GM23338 (cell line): ENCODE measurements at regions not wholly inside any gene's neighbourhood (a gene's known extent, or its start where the extent isn't known, plus 50 kb on each side); places are given as distances from the start of the nearest gene placed in this dataset.

Experiments
- ATAC-seq: fragments of 200-7000 bp; cut with Tn5 transposase; 3 replicates; pipeline ENCODE4 v1.9.1; 2020
- DNase-seq: peaks from one replicate; pipeline ENCODE4 v3.0.0-alpha.2; 2015; ENCODE audit warnings: low spot score
- H2AFZ ChIP-seq: fragments of 200-600 bp; sonication (generic); 2 replicates; pipeline ENCODE4 v1.8.0; 2016; ENCODE audit warnings: antibody characterized with exemption, mild to moderate bottlenecking, moderate library complexity
- H3F3A ChIP-seq: fragments of 200-600 bp; sonication (generic); replicated peaks from 2 replicates; pipeline ENCODE4 v1.8.0; 2017; ENCODE audit warnings: antibody characterized with exemption, mixed run types, low read depth
- H3K27ac ChIP-seq: fragments of 200-600 bp; sonication (generic); 2 replicates; pipeline ENCODE4 v1.6.1; 2016; ENCODE audit warnings: low read depth
- H3K27me3 ChIP-seq: fragments of 200-600 bp; sonication (generic); 2 replicates; pipeline ENCODE4 v1.8.0; 2016; ENCODE audit warnings: mild to moderate bottlenecking, mixed run types, moderate library complexity; ENCODE audit not compliant: insufficient read depth
- H3K36me3 ChIP-seq: fragments of 200-600 bp; sonication (generic); 2 replicates; pipeline ENCODE4 v1.8.0; 2016; ENCODE audit warnings: mild to moderate bottlenecking; ENCODE audit not compliant: insufficient read depth
- H3K4me1 ChIP-seq: fragments of 200-600 bp; sonication (generic); 2 replicates; pipeline ENCODE4 v1.8.0; 2016; ENCODE audit warnings: mild to moderate bottlenecking, moderate library complexity; ENCODE audit not compliant: insufficient read depth
- H3K4me2 ChIP-seq: fragments of 200-600 bp; sonication (generic); 2 replicates; pipeline ENCODE4 v1.7.1; 2017; ENCODE audit warnings: mixed run types
- H3K4me3 ChIP-seq: fragments of 200-600 bp; sonication (generic); 2 replicates; pipeline ENCODE4 v1.6.1; 2016; ENCODE audit warnings: mixed run types
- H3K79me2 ChIP-seq: fragments of 200-600 bp; sonication (generic); replicated peaks from 2 replicates; pipeline ENCODE4 v1.8.0; 2017; ENCODE audit warnings: mild to moderate bottlenecking; ENCODE audit not compliant: insufficient read depth
- H3K9me2 ChIP-seq: fragments of 200-600 bp; sonication (generic); 2 replicates; pipeline ENCODE4 v1.8.0; 2017; ENCODE audit not compliant: insufficient read depth
- H4K20me1 ChIP-seq: fragments of 200-600 bp; sonication (generic); replicated peaks from 2 replicates; pipeline ENCODE4 v1.8.0; 2017; ENCODE audit warnings: mild to moderate bottlenecking; ENCODE audit not compliant: insufficient read depth
- H3K27ac Mint-ChIP-seq: 2 replicates; pipeline ENCODE4 v1.8.0; 2020; ENCODE audit warnings: inconsistent platforms, mild to moderate bottlenecking, moderate library complexity, mixed read lengths
- H3K27me3 Mint-ChIP-seq: 3 replicates; pipeline ENCODE4 v1.8.0; 2022; ENCODE audit warnings: low read depth, mild to moderate bottlenecking, moderate library complexity, mixed read lengths, inconsistent platforms; ENCODE audit not compliant: insufficient read depth, poor library complexity
- H3K36me3 Mint-ChIP-seq: 3 replicates; pipeline ENCODE4 v1.8.0; 2021; ENCODE audit warnings: low read depth, mild to moderate bottlenecking, inconsistent platforms, moderate library complexity, mixed read lengths
- H3K4me1 Mint-ChIP-seq: 3 replicates; pipeline ENCODE4 v1.8.0; 2020; ENCODE audit warnings: mild to moderate bottlenecking, inconsistent platforms, mixed read lengths
- H3K4me3 Mint-ChIP-seq: 3 replicates; pipeline ENCODE4 v1.8.0; 2021; ENCODE audit warnings: moderate library complexity, mild to moderate bottlenecking, inconsistent platforms, mixed read lengths
- H3K9me3 Mint-ChIP-seq: 3 replicates; pipeline ENCODE4 v1.8.0; 2020; ENCODE audit warnings: moderate library complexity, mild to moderate bottlenecking, inconsistent platforms, mixed read lengths
- CREB1 ChIP-seq: fragments of 250-450 bp; sonication (Bioruptor Pico); IDR thresholded peaks from 2 replicates; pipeline ENCODE4 v1.5.0; 2020; ENCODE audit warnings: low read depth, mild to moderate bottlenecking, moderate library complexity
- ETS1 ChIP-seq: IDR thresholded peaks from 2 replicates; pipeline ENCODE4 v1.6.1; 2016; ENCODE audit warnings: antibody characterized with exemption
- JUNB ChIP-seq: IDR thresholded peaks from one replicate; pipeline ENCODE4 v1.6.1; 2016; ENCODE audit warnings: antibody characterized with exemption; ENCODE audit not compliant: unreplicated experiment
- POLR2AphosphoS5 ChIP-seq: IDR thresholded peaks from 2 replicates; pipeline ENCODE4 v1.6.1; 2016; ENCODE audit warnings: antibody characterized with exemption, low read depth
- ZNF114 ChIP-seq: fragments of 250-450 bp; sonication (Bioruptor Pico); IDR thresholded peaks from 2 replicates; pipeline ENCODE4 v1.5.0; 2020; ENCODE audit warnings: mild to moderate bottlenecking, moderate library complexity
- ZNF331 ChIP-seq: fragments of 250-450 bp; sonication (Bioruptor Pico); IDR thresholded peaks from 2 replicates; pipeline ENCODE4 v1.5.0; 2020; ENCODE audit warnings: low read depth, mild to moderate bottlenecking, moderate library complexity
- ZNF462 ChIP-seq: fragments of 250-450 bp; sonication (Bioruptor Pico); IDR thresholded peaks from 2 replicates; pipeline ENCODE4 v1.5.0; 2020; ENCODE audit warnings: mild to moderate bottlenecking, moderate library complexity
- TF ChIP-seq, protein P1 (sequence below), 2 experiments: fragments of 200-600 bp in 1 of 2; sonication (generic) in 1 of 2; conservative IDR thresholded peaks; 2 replicates each; pipeline versions ENCODE4 v1.5.1 to v1.6.1; 2016 to 2017; ENCODE audit warnings: antibody characterized with exemption in 2 of 2, low read depth in 2 of 2, mild to moderate bottlenecking in 2 of 2, moderate library complexity in 1 of 2
- TF ChIP-seq, protein P2 (sequence below): IDR thresholded peaks from one replicate; pipeline ENCODE4 v1.6.1; 2018; ENCODE audit warnings: antibody characterized with exemption; ENCODE audit not compliant: unreplicated experiment

GRCh38 chr3:5634411-5634810 lies 446.9 kb downstream of the EDEM1 start:
- H3K36me3 Mint-ChIP-seq = peaks cover 7% of the 10 kb centered on the region; the same call in 2 of the 3 replicates
- DNase-seq = no peak
- no peak overlapping the region for H3K4me3 Mint-ChIP-seq
- Histone ChIP-seq H3K4me2 (no peak overlapping the region), H3F3A (no peaks in the 10 kb centered on the region), H3K36me3 (no peaks in the 10 kb centered on the region; the same call in 1 of the 2 replicates), H3K79me2 (no peaks in the 10 kb centered on the region), H3K9me2 (no peaks in the 10 kb centered on the region), H3K27ac (no peak overlapping the region), H3K4me1 (no peaks in the 10 kb centered on the region), H3K27me3 (no peaks in the 10 kb centered on the region), H4K20me1 (no peaks in the 10 kb centered on the region), H3K4me3 (no peak overlapping the region), H2AFZ (no peak overlapping the region)
- no peak overlapping the region for H3K27ac Mint-ChIP-seq
- TF ChIP-seq, protein P1, sequence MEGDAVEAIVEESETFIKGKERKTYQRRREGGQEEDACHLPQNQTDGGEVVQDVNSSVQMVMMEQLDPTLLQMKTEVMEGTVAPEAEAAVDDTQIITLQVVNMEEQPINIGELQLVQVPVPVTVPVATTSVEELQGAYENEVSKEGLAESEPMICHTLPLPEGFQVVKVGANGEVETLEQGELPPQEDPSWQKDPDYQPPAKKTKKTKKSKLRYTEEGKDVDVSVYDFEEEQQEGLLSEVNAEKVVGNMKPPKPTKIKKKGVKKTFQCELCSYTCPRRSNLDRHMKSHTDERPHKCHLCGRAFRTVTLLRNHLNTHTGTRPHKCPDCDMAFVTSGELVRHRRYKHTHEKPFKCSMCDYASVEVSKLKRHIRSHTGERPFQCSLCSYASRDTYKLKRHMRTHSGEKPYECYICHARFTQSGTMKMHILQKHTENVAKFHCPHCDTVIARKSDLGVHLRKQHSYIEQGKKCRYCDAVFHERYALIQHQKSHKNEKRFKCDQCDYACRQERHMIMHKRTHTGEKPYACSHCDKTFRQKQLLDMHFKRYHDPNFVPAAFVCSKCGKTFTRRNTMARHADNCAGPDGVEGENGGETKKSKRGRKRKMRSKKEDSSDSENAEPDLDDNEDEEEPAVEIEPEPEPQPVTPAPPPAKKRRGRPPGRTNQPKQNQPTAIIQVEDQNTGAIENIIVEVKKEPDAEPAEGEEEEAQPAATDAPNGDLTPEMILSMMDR (conservative IDR thresholded peaks at IDR 0.05; ENCODE audit: low read depth in 2 of 2) = no peak
- TF ChIP-seq ZNF114 (CRISPR knock-in tag) = no peak
- TF ChIP-seq CREB1 (CRISPR knock-in tag) = no peak
- TF ChIP-seq ZNF462 (CRISPR knock-in tag) = no peak
- TF ChIP-seq POLR2AphosphoS5 = no peak
- no peak for TF ChIP-seq ZNF331 (CRISPR knock-in tag)
- TF ChIP-seq JUNB = no peak
- TF ChIP-seq ETS1 = no peak
- TF ChIP-seq, protein P2, sequence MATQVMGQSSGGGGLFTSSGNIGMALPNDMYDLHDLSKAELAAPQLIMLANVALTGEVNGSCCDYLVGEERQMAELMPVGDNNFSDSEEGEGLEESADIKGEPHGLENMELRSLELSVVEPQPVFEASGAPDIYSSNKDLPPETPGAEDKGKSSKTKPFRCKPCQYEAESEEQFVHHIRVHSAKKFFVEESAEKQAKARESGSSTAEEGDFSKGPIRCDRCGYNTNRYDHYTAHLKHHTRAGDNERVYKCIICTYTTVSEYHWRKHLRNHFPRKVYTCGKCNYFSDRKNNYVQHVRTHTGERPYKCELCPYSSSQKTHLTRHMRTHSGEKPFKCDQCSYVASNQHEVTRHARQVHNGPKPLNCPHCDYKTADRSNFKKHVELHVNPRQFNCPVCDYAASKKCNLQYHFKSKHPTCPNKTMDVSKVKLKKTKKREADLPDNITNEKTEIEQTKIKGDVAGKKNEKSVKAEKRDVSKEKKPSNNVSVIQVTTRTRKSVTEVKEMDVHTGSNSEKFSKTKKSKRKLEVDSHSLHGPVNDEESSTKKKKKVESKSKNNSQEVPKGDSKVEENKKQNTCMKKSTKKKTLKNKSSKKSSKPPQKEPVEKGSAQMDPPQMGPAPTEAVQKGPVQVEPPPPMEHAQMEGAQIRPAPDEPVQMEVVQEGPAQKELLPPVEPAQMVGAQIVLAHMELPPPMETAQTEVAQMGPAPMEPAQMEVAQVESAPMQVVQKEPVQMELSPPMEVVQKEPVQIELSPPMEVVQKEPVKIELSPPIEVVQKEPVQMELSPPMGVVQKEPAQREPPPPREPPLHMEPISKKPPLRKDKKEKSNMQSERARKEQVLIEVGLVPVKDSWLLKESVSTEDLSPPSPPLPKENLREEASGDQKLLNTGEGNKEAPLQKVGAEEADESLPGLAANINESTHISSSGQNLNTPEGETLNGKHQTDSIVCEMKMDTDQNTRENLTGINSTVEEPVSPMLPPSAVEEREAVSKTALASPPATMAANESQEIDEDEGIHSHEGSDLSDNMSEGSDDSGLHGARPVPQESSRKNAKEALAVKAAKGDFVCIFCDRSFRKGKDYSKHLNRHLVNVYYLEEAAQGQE = no peak
- ATAC-seq = no peak
- H3K4me1 Mint-ChIP-seq = peaks cover 6% of the 10 kb centered on the region; the same call in 2 of the 3 replicates
- peaks cover 88% of the 10 kb centered on the region for H3K9me3 Mint-ChIP-seq
- H3K27me3 Mint-ChIP-seq = peaks cover 3% of the 10 kb centered on the region
